Stimulated activated CD8-positive, alpha-beta memory T cell treated with anti-CD3 and anti-CD28 coated beads, Interleukin-15, amount 100 ng/mL, for 4 hours (primary cell): ENCODE measurements at regions not wholly inside any gene's neighbourhood (a gene's known extent, or its start where the extent isn't known, plus 50 kb on each side); places are given as distances from the start of the nearest gene placed in this dataset.
A peak's percentile ranks its signal among the peaks of the same experiment; 100 is the strongest.
"Not testable (repeated sequence)": the region's sequence is repeated elsewhere in the genome, so short reads cannot be mapped to it uniquely, and the experiment has no call there.

Experiments
- DNase-seq, 2 donors: peaks; one replicate each; pipeline ENCODE4 v3.0.0-alpha.2; 2020; ENCODE audit warnings: low read depth in 2 of 2

GRCh38 chr1:148264374-148265276, 112.5 kb upstream of the NBPF11 start:
- no peak for DNase-seq

GRCh38 chr1:148263906-148264255, 111.8 kb upstream of the NBPF11 start:
- DNase-seq: no peak

DNA sequence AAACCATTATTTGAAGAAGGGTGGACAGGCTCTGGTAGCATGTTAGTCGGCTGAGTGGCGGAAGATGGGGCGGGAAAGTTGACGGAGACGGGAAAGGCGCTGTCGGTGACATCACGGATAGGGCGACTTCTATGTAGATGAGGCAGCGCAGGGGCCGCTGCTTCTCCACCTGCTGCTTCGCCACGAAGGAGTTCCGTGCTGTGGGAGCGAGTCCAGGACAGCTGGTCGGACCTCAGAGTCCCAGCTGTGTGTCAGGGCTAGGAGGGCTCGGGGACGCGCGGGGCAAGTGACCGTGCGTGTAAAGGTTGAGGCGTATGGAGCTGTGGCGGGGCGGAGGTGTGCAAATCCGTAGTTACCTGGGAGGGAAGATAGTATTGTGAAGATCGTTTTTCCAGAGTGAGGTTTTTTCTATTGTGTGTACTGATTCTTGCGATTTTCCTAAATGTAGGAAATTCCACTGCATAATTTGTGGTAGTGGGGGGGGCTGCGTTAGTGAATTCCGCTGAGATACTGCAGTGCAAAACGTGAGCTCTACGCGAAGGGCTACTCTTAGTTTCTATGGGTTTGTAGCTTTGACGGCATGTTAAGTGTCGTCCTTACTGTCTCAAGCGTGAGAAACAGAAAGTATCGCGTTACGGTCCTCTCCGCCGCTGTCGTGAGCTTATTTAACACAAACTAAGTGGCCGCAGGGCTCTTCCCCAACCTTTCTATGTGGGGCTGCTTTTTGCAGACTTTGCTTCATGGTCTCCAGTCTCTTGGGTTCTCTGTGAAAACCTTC, 111.2 kb upstream of the NBPF11 start:
- DNase-seq: peak in 1 of 2 donors; percentile 6

GRCh38 chr1:148261684-148262083, 109.6 kb upstream of the NBPF11 start:
- DNase-seq: not testable (repeated sequence)

- DNase-seq: not testable (repeated sequence)
Measured at GRCh38 chr1:148257886-148258285, 105.8 kb upstream of the NBPF11 start.

DNA sequence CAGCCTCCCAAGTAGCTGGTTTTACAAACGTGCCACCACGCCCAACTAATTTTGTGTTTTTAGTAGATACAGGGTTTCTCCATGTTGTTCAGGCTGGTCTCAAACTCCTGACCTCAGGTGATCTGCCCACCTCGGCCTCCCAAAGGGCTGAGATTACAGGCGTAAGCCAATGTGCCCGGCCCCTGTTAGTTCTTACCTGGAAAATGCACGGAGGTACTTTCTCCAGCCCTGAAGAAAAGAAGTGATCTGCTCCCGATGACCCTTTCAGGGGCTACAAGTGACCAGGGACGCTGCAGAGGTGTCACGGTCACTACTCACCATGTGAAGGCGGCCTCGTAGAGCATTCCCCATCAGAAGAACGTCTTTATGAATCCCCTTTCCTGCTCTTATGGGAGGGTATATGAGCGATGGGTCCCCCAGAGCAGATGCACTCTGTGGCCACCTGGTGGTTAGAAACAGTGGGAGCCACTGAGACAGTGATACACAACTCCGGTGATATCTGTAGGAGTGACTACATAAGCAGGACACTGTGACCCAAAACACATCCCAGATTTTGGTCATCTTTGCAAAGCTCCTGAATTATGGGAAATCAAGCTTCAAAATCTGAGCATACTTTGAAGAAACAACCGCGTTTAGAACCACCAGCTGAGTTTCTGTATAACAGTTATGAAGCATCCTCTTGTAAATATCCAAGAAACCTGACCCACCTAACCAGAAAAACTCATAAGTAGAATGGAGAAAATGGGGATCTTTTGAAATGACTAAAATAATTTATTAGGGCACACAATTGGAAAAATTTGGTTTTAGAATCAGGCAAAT, 102.7 kb upstream of the NBPF11 start:
- peak in 1 of 2 donors; percentile 9 for DNase-seq

DNA sequence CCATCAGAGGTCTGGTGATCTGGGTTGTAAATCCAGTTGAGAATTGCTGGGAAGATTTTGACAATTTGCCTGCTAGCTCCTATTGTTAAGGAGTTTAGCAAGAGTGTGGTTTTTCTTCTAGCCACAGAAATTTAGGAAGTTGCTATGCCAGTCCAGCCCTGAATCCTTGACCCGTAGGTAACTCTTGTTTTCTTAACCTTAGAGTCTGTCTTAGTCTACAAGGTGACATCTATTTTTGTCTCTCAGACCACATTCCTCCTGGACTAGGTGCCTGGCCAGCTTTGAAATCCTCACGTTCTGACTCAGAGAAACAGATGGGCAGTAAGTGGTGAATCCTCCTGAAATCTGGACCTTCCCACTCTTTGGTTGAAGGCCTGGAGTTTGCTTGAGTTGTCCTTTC, 101.7 kb upstream of the NBPF11 start:
- DNase-seq: not testable (repeated sequence)

DNA sequence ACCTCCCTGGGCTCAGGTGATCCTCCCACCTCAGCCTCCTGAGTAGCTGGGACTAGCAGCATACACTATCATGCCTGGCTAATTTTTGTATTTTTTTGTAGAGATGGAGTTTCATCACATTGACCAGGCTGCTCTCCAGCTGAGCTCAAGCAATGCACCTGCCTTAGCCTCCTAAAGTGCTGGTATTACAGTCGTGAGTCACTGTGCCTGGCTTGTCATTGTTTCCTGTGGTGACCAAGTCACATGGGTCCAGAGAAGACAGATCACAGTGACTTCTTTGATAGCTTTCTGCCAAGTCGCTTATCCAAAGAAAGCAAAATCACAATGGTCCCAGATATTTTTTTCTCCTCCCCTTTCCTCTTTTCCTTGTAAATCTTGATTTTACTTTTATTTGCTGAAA, 96.7 kb upstream of the NBPF11 start:
- not testable (repeated sequence) for DNase-seq

DNA sequence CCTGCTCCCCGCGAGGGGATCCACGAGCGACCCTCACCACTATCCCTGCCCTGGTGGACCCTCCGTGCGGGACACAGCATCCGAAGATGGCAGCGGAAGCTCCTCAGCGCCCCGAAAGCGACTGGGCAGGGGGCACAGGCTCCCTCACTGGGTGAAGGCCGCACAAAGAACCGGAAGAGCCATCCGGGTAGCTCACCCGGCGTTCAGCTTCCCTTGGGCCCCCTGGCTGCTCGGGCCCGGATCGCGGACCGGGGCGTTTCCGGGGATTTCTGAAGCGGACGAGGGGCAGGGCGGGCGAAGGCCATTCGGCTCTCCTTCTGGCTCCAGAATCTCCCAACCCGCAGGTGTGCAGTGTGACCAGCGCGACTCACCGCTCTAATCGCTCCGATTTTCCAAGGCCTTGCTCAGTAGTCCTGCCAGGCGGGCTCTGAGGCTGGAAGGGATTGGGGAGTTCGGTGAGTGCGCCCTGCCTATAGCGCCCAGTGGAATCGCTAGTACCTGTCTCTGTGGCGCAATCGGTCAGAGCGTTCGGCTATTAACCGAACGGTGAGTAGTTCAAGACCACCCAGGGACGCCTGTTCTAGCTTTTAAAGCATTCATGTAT, 94.3 kb upstream of the NBPF11 start:
- DNase-seq: not testable (repeated sequence)

DNA sequence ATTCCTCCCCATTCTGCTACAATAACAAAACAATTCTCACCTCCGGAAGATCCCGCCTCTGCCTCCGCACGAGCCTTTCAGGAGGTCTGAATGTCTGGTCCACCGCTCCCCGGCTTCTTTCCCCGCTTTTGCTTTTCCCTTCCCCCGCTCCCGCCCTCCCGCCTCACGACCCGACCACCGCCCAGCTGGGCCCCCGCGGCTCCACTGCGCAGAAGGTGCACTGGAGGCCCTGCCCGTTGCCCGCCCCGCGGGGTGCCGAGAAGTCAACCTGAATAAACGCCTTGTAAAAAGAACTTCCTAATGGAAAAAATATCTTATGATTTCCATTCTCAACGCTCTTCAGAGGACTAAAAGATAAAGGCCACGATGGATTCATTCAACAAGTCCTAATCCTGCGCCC, 93.8 kb upstream of the NBPF11 start:
- not testable (repeated sequence) for DNase-seq

DNA sequence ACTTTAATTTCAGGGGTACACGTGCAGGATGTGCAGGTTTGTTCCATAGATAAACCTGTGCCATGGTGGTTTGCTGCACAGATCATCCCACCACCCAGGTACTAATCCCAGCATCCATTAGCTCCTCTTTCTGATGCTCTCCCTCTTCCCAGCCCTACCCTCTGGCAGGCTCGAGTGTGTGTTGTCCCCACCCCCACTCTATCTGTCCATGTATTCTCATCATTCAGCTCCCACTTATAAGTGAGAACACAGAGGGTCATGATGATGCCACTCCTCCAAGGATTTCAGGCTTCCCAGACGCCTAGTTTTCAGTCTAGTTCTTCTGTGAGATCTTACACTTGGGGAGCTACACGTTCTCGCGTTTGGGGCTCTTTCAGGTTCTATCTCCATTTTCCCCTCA, 93.4 kb upstream of the NBPF11 start:
- DNase-seq: not testable (repeated sequence)

- not testable (repeated sequence) for DNase-seq
Measured at GRCh38 chr1:148233250-148233649, 81.2 kb upstream of the NBPF11 start.

- DNase-seq: not testable (repeated sequence)
Measured at GRCh38 chr1:148228846-148229245, 76.8 kb upstream of the NBPF11 start.

GRCh38 chr1:148222399-148223159, 70.5 kb upstream of the NBPF11 start:
- DNase-seq: not testable (repeated sequence)

- DNase-seq: not testable (repeated sequence)
Measured at GRCh38 chr1:148221593-148221992, 69.5 kb upstream of the NBPF11 start.

- DNase-seq: not testable (repeated sequence)
Measured at GRCh38 chr1:148219229-148219628, 67.1 kb upstream of the NBPF11 start.

DNA sequence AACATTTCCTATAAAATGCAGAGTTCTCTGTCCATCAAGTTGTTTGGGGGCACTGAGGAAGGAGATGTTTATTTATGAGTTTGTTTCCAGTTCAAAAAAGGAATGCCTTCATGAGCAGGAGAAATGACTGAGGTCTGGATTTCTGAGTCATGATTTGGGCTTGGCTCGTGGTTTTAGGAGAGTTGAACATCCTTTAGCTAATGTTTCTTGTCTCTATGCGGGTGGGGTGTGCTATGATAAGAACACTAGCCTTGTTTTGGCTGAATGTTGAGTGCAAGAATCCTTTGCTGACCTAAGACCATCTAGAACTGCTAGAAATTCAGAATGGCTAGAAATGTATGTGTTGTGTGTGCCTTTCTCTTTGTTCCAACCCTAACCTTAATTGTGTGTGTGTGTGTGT, 59.1 kb upstream of the NBPF11 start:
- DNase-seq: not testable (repeated sequence)

- not testable (repeated sequence) for DNase-seq
Measured at GRCh38 chr1:148210624-148211023, 58.5 kb upstream of the NBPF11 start.

- not testable (repeated sequence) for DNase-seq
Measured at GRCh38 chr1:148210166-148210565, 58.1 kb upstream of the NBPF11 start.

DNA sequence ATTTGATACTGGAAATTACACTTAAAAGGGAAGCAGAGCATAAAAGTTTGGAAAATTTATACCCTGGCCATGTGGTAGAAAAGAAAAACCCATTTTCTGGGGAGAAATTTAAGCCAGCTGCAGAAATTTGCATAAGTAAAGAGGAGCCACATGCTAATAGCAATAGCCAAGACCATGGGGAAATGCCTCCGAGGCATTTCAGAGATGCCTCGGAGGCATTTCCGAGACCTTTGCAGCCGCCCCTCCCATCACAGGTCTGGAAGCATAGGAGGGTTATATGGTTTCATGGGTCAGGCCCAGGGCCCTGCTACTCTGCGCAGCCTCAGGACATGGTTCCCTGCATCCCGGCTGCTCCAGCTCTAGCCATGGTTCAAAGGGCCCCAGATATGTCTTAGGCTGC, 49.9 kb upstream of the NBPF11 start:
- DNase-seq: not testable (repeated sequence)
